HG02884 (cell line): ENCODE measurements at regions not wholly inside any gene's neighbourhood (a gene's known extent, or its start where the extent isn't known, plus 50 kb on each side); places are given as distances from the start of the nearest gene placed in this dataset.

Experiments
- ATAC-seq: cut with Tn5 transposase; IDR thresholded peaks from one replicate; pipeline ENCODE4 v1.9.1; 2021; ENCODE audit warnings: mild to moderate bottlenecking, moderate library complexity; ENCODE audit not compliant: unreplicated experiment

- no peak for ATAC-seq
These were observed 100.1 kb upstream of the COL21A1 start for GRCh38 chr6:56347526-56347925.

- no peak for ATAC-seq
These were observed 99.6 kb upstream of the COL21A1 start for GRCh38 chr6:56346958-56347357.

GRCh38 chr6:56345376-56345995 lies 98.1 kb upstream of the COL21A1 start:
- no peak for ATAC-seq

GRCh38 chr6:56343295-56343694 lies 95.9 kb upstream of the COL21A1 start:
- no peak for ATAC-seq

GRCh38 chr6:56339524-56339923 lies 92.1 kb upstream of the COL21A1 start:
- ATAC-seq = no peak

- no peak for ATAC-seq
These were observed 88.3 kb upstream of the COL21A1 start for GRCh38 chr6:56335726-56336125.

- no peak for ATAC-seq
These were observed 87.6 kb upstream of the COL21A1 start for GRCh38 chr6:56334937-56335336.

GRCh38 chr6:56329271-56330050 lies 82.1 kb upstream of the COL21A1 start:
- no peak for ATAC-seq

- no peak for ATAC-seq
These were observed 81.3 kb upstream of the COL21A1 start for GRCh38 chr6:56328728-56329090.

- ATAC-seq = no peak
These were observed 80.8 kb upstream of the COL21A1 start for GRCh38 chr6:56327946-56328727.

- ATAC-seq = no peak
These were observed 77.0 kb upstream of the COL21A1 start for GRCh38 chr6:56324396-56324795.

- ATAC-seq = no peak
These were observed 71.5 kb upstream of the COL21A1 start for GRCh38 chr6:56318851-56319250.

- ATAC-seq = peak; percentile 52
These were observed 67.5 kb upstream of the COL21A1 start for GRCh38 chr6:56314683-56315523.

GRCh38 chr6:56311533-56312448 lies 64.4 kb upstream of the COL21A1 start:
- no peak for ATAC-seq

- ATAC-seq = no peak
These were observed 63.7 kb upstream of the COL21A1 start for GRCh38 chr6:56311061-56311460.

- ATAC-seq = no peak
These were observed 62.9 kb upstream of the COL21A1 start for GRCh38 chr6:56310241-56310640.

GRCh38 chr6:56299916-56300315 lies 52.5 kb upstream of the COL21A1 start:
- ATAC-seq = no peak

GRCh38 chr6:56297022-56297989 lies 49.9 kb upstream of the COL21A1 start:
- no peak for ATAC-seq
